GM18520 (cell line): ENCODE measurements at regions not wholly inside any gene's neighbourhood (a gene's known extent, or its start where the extent isn't known, plus 50 kb on each side); places are given as distances from the start of the nearest gene placed in this dataset.
"Not testable (repeated sequence)": the region's sequence is repeated elsewhere in the genome, so short reads cannot be mapped to it uniquely, and the experiment has no call there.

Source experiments
- ATAC-seq: cut with Tn5 transposase; IDR thresholded peaks from one replicate; pipeline ENCODE4 v1.9.1; 2021; ENCODE audit not compliant: unreplicated experiment

DNA sequence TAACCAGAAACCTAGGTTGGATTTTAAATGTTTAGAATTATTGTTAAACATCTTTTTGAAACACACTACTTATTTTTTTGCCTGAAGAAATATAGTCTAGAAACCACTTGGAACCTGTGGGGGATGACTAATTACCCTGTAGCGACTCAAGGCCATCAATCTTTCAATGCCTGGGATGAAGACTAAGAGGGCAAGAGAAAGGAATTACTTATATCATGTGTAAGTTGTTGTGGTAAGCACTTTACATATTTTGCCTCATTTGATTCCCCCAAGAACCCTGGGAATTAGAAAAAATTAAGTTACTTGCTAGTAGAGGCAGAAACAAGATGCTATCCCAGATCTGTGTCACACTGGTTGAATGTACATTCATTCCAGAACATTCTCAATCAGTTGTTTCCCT is 170.9 kb upstream of the GRIA3 start:
- ATAC-seq, result no peak

GRCh38 chrX:123036401-123036800 is 147.7 kb upstream of the GRIA3 start:
- ATAC-seq, result no peak

DNA sequence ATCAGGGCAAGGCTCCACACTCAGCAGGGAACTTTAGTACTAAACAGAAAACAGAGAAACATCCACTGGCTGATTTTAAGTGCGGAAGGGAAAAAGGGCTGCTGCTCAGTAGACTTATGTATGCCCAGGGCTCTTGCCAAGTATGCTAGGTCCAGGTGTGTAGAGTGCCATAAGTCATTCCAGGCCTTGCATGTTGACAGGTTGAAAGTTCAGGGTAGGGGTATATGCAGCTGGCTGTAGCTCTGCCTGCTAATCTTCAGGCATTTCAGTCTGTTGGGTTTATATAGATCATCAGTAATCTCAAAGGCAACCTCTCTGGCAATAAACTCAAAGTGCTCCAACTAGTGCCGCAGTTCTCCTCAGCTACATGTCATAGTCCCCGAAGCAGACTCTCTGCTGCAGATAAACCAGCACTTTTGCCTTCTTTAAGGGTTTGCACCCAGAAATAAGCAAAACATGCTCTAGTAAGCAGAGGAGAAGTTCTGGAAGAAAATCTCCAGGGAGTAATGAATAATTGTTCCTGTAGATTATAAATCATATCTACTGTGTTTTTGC is 134.9 kb upstream of the GRIA3 start:
- ATAC-seq, result no peak

GRCh38 chrX:123060986-123061385 is 123.1 kb upstream of the GRIA3 start:
- no peak for ATAC-seq

DNA sequence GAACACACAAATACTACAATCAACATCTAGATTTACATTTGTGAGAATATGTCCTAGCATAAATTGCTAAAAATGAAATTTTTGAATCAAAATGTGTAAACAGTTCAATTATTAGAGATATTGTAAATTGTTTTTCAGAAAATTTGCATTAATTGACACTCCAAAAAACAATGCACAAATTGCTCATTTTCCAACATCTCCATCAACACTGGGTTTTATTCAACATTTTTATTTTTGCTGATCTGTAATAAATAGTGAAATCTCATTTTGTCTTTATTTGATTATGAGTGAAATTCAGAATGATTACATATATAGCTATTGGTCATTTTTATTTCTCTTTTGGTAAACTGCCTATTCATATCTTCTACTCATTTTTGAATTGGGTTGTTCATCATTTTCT is 120.0 kb upstream of the GRIA3 start:
- no peak for ATAC-seq

DNA sequence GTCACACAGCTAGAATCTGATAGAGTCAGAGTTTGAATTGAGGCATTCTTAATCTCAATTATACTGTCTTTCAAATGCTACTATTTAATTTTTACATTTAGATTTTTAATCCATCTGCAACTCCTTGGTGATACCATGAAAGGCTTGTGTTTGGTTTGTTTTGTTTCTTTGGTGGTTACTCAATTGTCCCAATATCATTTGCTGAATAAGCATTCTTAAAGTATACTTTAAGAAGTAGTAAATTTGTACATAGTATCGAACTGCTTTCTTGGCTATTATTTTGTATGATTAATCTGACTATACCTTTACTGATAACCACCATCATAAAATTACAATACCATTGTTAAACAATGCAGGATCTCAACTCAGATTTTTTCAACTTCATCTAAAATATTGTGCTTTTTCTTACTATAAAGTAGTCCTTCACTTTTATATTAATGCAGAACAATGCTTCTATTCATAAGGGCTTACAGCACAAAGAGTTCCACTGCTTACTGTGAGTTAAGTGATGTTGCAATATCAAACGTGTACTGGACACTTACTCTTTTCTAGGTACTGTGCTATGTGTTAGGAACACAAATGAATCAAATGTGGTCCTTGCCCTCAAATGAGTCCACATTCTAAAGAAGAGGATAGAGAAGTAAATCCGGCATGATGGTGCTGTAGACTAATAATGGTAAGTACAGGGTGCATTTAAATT is 111.2 kb upstream of the GRIA3 start:
- ATAC-seq, result no peak

DNA sequence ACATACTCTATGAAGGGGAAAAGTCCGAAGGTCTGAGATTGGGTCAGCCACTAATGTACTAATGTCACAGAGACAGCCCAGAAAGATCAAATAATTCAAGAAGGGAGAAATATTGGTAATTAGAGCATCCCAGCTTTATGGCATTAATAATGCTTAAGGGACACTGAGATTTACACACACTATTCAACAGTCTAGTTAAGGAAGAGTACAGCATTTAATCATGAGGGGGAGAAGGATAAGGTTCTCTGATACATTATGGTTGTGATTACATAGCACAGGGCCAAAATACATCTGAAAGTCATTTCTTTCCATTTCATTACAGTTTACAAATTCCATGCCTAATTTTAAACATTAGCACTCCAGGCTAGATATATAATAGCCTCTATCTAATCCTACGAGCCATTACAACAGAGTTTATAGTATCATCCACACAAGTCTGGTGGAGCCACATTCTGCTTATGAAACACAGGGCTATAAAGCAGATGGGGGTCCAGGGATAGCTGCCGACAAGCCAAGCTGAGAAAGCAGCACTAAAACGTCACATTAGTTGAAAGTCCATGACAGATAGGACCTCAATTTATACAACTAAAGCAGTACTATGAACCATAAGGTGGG is 108.0 kb upstream of the GRIA3 start:
- no peak for ATAC-seq

- no peak for ATAC-seq
Observed at GRCh38 chrX:123077631-123078030, 106.4 kb upstream of the GRIA3 start.

DNA sequence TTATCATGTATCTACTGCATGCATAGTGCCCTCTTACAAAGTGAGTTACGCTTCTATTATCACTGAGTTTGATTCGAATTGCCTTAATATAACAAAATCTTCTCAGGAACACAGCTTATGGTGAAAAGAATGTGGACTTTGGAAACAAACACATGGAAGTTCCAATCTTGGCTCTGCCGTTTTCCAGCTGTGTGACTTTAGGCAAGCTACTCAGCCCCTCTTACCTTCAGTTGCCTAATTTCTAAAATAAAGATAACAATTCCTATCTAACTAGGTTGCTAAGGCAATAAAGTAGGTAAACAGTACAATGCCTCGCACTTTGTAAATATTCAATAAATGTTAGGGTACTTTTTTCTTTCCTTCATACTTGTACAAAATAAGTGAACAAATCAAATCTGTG is 104.0 kb upstream of the GRIA3 start:
- ATAC-seq, result no peak

- ATAC-seq, result no peak
Observed at GRCh38 chrX:123081776-123082175, 102.3 kb upstream of the GRIA3 start.

- ATAC-seq, result no peak
Observed at GRCh38 chrX:123083924-123084323, 100.2 kb upstream of the GRIA3 start.

GRCh38 chrX:123084797-123085196 is 99.3 kb upstream of the GRIA3 start:
- no peak for ATAC-seq

GRCh38 chrX:123085311-123085940 is 98.7 kb upstream of the GRIA3 start:
- no peak for ATAC-seq

DNA sequence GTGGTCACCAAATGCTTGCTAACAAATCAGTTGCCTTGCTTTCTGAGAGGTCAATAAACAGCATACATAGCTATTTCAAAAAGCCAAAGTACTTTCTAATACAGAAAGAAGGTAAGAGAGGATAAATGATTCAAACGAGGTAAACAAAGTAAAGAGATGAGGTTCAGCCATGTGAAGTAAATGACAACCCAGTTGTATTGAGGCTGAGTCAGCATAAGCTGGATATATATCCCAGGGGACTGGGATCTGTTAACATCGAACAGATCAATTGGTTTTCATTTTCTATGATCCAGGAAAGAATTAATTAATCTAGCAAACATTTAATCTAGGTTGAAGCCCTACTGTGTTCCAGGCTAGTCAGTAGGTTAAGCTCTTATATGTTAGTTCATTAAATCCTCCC is 97.3 kb upstream of the GRIA3 start:
- ATAC-seq, result no peak

DNA sequence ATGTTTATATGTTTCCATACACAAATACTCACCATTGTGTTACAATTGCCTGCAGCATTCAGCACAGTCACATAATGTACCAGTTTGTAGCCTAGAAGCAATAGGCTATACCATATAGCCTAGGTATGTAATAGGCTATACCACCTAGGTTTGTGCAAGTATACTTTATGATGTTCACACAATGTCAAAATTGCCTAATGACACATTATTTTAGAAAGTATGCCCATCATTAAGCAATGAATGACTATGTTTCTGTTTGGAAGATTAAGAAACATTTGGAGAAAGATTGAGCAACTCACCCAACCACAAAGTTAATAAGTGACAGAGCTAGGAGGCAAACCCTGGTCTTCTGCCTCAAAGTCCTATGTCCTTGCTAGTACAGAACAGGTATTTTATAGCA is 96.8 kb upstream of the GRIA3 start:
- ATAC-seq, result no peak

- no peak for ATAC-seq
Observed at GRCh38 chrX:123088331-123088730, 95.7 kb upstream of the GRIA3 start.

DNA sequence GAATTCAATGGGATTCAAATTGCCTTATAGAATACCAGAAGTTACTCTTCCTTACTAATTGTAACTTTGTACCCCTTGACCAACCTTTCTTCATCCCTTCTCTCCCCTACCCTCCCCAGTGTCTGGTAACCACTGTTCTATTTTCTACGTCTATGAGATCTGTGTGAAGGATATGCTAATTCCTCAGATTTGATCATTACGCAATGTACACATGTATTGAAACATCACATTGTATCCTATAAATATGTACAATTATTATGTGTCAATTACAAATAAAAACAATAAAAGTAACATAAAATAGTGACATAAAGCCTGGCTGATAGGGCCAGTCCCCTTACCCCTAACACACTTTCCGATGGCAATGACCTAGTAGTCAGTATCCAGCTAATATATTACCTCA is 95.1 kb upstream of the GRIA3 start:
- no peak for ATAC-seq

GRCh38 chrX:123093792-123094191 is 90.3 kb upstream of the GRIA3 start:
- no peak for ATAC-seq

GRCh38 chrX:123108513-123109427 is 75.3 kb upstream of the GRIA3 start:
- ATAC-seq, result no peak

DNA sequence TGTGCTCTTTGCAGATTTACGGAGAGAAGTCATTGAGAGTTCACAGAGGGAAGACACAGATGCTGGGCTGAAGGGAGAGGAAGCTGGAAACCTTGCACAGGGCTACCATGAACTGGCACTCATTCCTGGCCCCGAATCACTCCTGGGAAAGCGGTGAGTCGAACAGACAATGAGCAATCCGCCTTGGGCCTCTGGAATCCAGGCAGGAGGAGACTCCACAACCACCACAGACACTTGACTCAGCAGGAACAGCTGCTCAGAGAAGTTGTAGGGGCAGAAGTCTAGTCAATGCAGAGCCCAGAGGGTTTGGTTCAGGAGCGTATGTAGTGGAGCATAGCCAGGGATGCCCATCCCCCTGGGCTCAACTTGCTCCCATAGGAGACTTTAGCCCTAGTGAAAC is 62.8 kb upstream of the GRIA3 start:
- no peak for ATAC-seq

DNA sequence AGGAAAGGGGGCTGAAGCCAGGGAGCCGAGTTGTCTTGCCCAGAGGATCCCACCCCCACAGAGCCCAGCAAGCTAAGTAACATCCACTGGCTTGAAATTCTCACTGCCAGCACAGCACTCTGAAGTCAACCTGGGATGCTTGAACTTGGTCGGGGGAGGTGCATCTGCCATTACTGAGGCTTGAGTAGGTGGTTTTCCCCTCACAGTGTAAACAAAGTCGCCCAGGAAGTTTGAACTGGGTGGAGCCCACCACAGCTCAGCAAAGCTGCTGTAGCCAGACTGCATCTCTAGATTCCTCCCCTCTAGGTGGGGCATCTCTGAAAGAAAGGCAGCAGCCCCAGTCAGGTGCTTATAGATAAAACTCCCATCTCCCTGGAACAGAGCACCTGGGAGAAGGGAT is 54.3 kb upstream of the GRIA3 start:
- ATAC-seq, result not testable (repeated sequence)
